GM19240 (cell line): ENCODE measurements at regions not wholly inside any gene's neighbourhood (a gene's known extent, or its start where the extent isn't known, plus 50 kb on each side); places are given as distances from the start of the nearest gene placed in this dataset.

Experiments
- DNase-seq: peaks from one replicate; pipeline ENCODE4 v3.0.0; 2011; ENCODE audit warnings: low spot score; ENCODE audit not compliant: insufficient read length

GRCh38 chr12:93133361-93133760, 204.3 kb upstream of the EEA1 start:
- no peak for DNase-seq

GRCh38 chr12:93134175-93134890, 205.2 kb upstream of the EEA1 start:
- DNase-seq, result no peak

- no peak for DNase-seq
These were observed 205.8 kb upstream of the EEA1 start for GRCh38 chr12:93134893-93135285.

- no peak for DNase-seq
These were observed 206.5 kb upstream of the EEA1 start for GRCh38 chr12:93135286-93136239.

- DNase-seq, result no peak
These were observed 207.4 kb upstream of the EEA1 start for GRCh38 chr12:93136253-93137055.

- DNase-seq, result no peak
These were observed 208.8 kb upstream of the EEA1 start for GRCh38 chr12:93137656-93138612.

GRCh38 chr12:93139028-93139665, 210.1 kb upstream of the EEA1 start:
- DNase-seq, result no peak

GRCh38 chr12:93140325-93140724, 211.2 kb upstream of the EEA1 start:
- no peak for DNase-seq

- no peak for DNase-seq
These were observed 211.7 kb upstream of the EEA1 start for GRCh38 chr12:93140801-93141200.

GRCh38 chr12:93142881-93143280, 213.8 kb upstream of the EEA1 start:
- DNase-seq, result no peak

GRCh38 chr12:93144109-93144508, 215.0 kb upstream of the EEA1 start:
- no peak for DNase-seq

GRCh38 chr12:93145086-93145485, 216.0 kb upstream of the EEA1 start:
- no peak for DNase-seq

GRCh38 chr12:93146263-93146939, 217.3 kb upstream of the EEA1 start:
- no peak for DNase-seq

GRCh38 chr12:93146970-93147369, 217.9 kb upstream of the EEA1 start:
- no peak for DNase-seq

- no peak for DNase-seq
These were observed 219.3 kb upstream of the EEA1 start for GRCh38 chr12:93148412-93148811.

- DNase-seq, result no peak
These were observed 220.1 kb upstream of the EEA1 start for GRCh38 chr12:93149229-93149628.

GRCh38 chr12:93151079-93151762, 222.1 kb upstream of the EEA1 start:
- DNase-seq, result no peak

- DNase-seq, result no peak
These were observed 223.5 kb upstream of the EEA1 start for GRCh38 chr12:93152617-93153016.

- no peak for DNase-seq
These were observed 224.2 kb upstream of the EEA1 start for GRCh38 chr12:93153321-93153720.
